Retinal pigment epithelial cell (primary cell): ENCODE measurements at regions not wholly inside any gene's neighbourhood (a gene's known extent, or its start where the extent isn't known, plus 50 kb on each side); places are given as distances from the start of the nearest gene placed in this dataset.

ENCODE experiments used
- DNase-seq: peaks from one replicate; pipeline ENCODE4 v3.0.0-alpha.2; 2010; ENCODE audit warnings: low read depth
- H3K4me3 ChIP-seq: 2 replicates; pipeline ENCODE4 v1.5.1; 2011; ENCODE audit warnings: mild to moderate bottlenecking, low read length, control low read depth, moderate library complexity
- TF ChIP-seq, protein P1 (sequence below): conservative IDR thresholded peaks from 2 replicates; pipeline ENCODE4 v1.5.1; 2011; ENCODE audit warnings: low read depth, low read length, control low read depth, inconsistent platforms

DNA sequence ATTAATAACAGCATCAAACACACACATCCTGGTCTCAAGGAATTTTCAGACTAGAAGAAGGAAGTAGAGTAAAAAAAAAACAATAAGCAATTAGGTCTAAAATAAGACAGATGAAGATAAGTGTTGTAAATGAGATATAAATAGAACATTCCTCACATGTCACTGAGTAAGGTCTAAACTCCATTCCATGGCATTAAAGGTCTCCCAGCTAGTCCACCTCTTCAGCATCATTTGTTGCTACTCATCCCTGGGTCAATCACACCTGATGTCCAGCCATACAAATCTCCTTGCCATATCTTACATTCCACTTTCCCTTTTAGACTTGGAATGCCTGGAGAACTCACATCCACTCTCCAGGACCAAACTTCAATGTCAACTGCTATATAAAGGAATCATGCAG, 214.1 kb upstream of the KLF4 start:
- TF ChIP-seq, protein P1, sequence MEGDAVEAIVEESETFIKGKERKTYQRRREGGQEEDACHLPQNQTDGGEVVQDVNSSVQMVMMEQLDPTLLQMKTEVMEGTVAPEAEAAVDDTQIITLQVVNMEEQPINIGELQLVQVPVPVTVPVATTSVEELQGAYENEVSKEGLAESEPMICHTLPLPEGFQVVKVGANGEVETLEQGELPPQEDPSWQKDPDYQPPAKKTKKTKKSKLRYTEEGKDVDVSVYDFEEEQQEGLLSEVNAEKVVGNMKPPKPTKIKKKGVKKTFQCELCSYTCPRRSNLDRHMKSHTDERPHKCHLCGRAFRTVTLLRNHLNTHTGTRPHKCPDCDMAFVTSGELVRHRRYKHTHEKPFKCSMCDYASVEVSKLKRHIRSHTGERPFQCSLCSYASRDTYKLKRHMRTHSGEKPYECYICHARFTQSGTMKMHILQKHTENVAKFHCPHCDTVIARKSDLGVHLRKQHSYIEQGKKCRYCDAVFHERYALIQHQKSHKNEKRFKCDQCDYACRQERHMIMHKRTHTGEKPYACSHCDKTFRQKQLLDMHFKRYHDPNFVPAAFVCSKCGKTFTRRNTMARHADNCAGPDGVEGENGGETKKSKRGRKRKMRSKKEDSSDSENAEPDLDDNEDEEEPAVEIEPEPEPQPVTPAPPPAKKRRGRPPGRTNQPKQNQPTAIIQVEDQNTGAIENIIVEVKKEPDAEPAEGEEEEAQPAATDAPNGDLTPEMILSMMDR = no peak
- no peak overlapping the region for H3K4me3 ChIP-seq
- no peak for DNase-seq

DNA sequence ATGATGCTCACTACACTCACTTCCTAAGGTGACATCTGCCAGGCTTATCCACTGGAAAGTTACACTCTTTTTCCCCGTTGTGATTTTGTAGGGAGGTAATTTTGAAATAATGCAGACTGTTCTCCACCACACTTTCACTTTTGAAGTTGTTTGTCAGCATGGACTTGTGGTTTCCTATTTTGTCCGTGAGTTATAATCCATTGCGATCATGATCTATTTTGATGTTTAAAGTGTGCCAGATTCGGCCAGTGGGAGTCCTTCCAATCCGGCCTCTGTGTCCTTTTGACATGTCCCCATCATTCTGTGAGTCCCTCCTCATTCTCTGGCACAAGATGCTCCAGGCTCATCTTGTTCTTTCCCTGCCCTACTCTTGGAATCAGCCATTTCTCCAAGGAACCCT, 211.3 kb upstream of the KLF4 start:
- H3K4me3 ChIP-seq = no peak overlapping the region
- no peak for DNase-seq
- TF ChIP-seq, protein P1 = no peak

DNA sequence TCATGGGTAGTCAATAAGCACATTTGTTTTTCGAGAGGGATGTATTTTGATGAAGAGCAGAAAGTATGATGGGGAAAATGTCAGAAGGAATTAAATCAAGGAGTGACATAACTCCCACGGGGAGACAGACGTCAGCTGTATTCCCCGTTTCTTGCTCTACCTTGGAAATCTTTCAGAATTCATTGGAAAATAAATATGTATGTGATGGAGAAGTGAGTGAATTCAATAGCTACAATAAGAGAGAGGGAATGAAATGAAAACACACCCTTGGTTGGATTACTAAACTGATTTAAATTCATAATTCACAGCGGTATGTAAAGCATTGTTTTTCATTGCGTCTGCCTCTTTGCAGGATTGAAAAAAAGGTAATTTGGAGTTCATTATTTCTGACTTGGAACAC, 209.7 kb upstream of the KLF4 start:
- H3K4me3 ChIP-seq = no peak overlapping the region
- TF ChIP-seq, protein P1 = no peak
- DNase-seq = no peak

DNA sequence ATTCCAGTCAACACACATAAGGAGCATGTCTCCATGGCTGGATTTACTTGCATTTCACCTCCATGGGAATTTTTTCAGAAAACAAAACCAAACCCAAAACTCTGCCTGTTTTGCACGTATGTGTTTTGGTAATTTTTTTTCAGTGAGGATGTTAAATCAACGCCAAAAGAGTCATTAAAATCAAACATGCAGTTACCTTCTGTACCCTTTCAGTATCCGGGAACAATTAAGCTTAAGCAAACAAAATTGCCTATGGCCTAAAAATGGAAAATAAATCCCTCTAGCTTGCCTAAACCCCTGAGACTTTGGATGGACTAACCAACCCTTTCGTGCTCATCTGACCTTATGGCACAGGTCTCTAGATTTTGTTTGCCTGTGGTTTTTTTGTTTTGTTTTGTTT, 209.2 kb upstream of the KLF4 start:
- H3K4me3 ChIP-seq = no peak overlapping the region
- TF ChIP-seq, protein P1 = no peak
- DNase-seq = no peak

DNA sequence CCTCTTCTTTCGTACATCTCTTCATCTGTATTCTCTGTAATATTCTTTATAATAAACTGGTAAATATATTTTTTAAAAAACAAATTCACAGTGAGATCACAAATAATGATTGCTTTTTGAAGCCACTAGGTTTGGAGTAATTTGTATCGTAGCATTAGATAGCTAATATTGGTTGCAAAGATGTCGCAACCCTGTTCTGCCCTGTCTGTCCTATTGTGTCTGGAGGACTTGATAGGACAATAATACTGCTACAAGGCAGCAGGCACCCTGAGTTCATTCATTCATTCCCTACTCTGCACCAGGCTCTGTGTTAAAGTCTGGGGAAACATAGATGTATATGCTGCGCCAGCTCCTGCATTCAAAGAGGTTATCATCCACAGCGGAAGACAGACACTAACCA, 206.7 kb upstream of the KLF4 start:
- TF ChIP-seq, protein P1 = no peak
- no peak for DNase-seq
- H3K4me3 ChIP-seq = no peak overlapping the region

DNA sequence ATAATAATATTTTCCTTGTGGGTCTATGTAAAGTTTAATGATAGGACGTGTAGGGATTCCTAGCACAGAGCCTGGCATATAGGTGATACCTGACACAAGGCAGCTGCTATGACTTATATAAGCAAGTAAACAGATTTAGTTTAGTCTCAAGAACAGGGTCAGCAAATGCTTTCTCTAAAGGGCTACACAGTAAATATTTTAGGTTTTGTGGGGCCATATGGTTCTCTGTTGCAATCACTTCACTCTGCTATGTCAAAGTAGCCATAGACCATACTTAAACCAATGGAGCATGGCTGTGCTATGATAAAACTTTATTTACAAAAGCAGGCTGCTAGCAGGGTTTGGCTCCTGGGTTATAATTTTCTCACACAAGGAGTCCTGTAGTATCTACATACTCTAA, 204.8 kb upstream of the KLF4 start:
- TF ChIP-seq, protein P1 = no peak

DNA sequence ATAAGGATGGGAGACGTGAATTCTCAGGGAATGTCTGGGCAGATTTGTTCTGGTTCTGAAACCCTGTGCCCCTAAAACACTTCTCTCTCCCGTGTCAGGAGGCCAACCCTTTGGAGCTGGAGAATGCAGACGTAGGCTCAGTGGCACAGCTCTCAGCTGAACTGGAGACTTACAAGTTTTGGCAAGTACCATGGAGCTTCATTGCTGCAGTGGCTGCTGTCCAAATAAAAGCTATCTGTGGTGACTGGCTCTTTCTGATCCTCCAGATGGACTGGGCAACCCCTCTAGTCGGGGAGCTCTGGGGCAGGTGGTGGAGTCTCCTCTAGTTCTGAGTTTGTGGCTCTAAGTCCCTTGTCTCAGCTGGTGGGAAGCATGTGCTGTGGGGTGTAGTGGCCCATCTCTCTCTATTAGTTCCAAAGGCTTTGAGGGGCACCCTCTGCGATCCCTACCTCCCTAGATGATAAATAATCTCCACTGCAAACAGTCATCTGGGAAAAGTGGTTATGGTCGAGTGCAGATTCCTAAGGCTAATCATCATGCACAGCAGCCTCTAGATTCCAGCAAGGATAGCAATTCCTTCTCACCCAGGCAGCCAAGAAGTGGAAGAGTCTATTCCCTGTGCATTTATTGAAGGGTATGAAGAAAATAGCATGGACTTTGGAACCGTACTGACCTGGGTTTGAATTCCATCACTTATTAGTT, 204.2 kb upstream of the KLF4 start:
- no peak for DNase-seq
- TF ChIP-seq, protein P1 = no peak
- no peak overlapping the region for H3K4me3 ChIP-seq

More for the DNA sequence above, 204.8 kb upstream of the KLF4 start:
- DNase-seq = no peak
- H3K4me3 ChIP-seq = no peak overlapping the region
